Heart left ventricle (tissue), 13 donors: ENCODE measurements at regions not wholly inside any gene's neighbourhood (a gene's known extent, or its start where the extent isn't known, plus 50 kb on each side); places are given as distances from the start of the nearest gene placed in this dataset.

Source experiments
- POLR2A ChIP-seq, 2 donors: fragments of 450-650 bp; IDR thresholded peaks; one replicate each; pipeline ENCODE4 v1.6.1; 2017; ENCODE audit warnings: antibody characterized with exemption in 2 of 2, mild to moderate bottlenecking in 2 of 2, moderate library complexity in 2 of 2
- TF ChIP-seq, protein P1 (sequence below), 12 donors: fragments of 200-600 bp; sonication (generic) in 4 of 12; IDR thresholded peaks; one replicate each; pipeline versions ENCODE4 v1.5.0 to v1.8.0; 2018 to 2022; ENCODE audit warnings: antibody characterized with exemption in 12 of 12, mild to moderate bottlenecking in 5 of 12
- donor health status: ischemic (EF 13 %, LVEDD 7.1; RV severe dilation, severe dysfunction).
- donor health status: DM: no; HTN: yes; CAD: no.
- donor health status: DM: no; HTN: no; CAD: no.
- donor health status: ischemic (EF 25% LVEDD 6.9; RV normal size, moderate dysfunction).
- donor health status: ischemic (EF 25% LVEDD 5.7; RV mildly dilated, moderate dysfunction).
- donor health status: ischemic (EF 35%, LVEDD 5.7; RV mildly dilated, moderate dysfunction).
- donor health status: nonischemic (EF 11% LVEDD 7.7; RV severe dilation, severe dysfunction).
- donor health status: DM: yes; HTN: yes; CAD: no.
- donor health status: PGD.
- donor health status: ischemic (EF 29% LVEDD 5.4; RV normal size, mild dysfunction).
- donor health status: nonischemic (EF 23%, LVEDD 6.1; RV moderate dilation, normal function).

DNA sequence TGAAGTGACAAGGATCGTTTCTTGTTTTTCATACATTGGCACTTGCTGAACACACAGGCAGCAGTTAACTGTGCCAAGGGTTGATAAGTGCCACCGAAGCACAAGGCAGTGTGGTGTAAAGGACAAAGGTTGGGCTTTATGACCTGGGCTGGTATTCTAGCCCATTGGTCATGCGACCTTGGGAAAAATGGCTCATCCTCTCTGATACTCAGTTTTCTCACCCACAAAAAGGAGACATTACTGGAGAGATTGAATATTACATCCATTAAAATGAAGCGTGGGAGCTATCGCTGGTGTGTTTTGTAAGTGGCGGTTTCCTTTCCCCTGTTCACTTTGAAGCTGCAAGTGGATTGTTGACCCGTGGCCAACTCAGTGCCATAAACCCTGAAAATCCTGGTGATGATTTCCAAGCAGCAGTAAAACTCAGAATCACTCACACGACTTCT lies 216.9 kb downstream of the HAPSTR1 start:
- TF ChIP-seq, protein P1, sequence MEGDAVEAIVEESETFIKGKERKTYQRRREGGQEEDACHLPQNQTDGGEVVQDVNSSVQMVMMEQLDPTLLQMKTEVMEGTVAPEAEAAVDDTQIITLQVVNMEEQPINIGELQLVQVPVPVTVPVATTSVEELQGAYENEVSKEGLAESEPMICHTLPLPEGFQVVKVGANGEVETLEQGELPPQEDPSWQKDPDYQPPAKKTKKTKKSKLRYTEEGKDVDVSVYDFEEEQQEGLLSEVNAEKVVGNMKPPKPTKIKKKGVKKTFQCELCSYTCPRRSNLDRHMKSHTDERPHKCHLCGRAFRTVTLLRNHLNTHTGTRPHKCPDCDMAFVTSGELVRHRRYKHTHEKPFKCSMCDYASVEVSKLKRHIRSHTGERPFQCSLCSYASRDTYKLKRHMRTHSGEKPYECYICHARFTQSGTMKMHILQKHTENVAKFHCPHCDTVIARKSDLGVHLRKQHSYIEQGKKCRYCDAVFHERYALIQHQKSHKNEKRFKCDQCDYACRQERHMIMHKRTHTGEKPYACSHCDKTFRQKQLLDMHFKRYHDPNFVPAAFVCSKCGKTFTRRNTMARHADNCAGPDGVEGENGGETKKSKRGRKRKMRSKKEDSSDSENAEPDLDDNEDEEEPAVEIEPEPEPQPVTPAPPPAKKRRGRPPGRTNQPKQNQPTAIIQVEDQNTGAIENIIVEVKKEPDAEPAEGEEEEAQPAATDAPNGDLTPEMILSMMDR (IDR thresholded peaks at IDR 0.05): no peak
- no peak for TF ChIP-seq POLR2A (IDR thresholded peaks at IDR 0.05)
